Chondrocyte (in vitro differentiated cells): ENCODE measurements at regions not wholly inside any gene's neighbourhood (a gene's known extent, or its start where the extent isn't known, plus 50 kb on each side); places are given as distances from the start of the nearest gene placed in this dataset.

ENCODE experiments used
- DNase-seq: peaks from one replicate; pipeline ENCODE4 v3.0.0; 2021; ENCODE audit warnings: mixed read lengths, low spot score
- H3K27ac Mint-ChIP-seq: one replicate; pipeline ENCODE4 v1.8.0; 2021; ENCODE audit warnings: mild to moderate bottlenecking, moderate library complexity, mixed read lengths; ENCODE audit not compliant: unreplicated experiment
- H3K27me3 Mint-ChIP-seq: 2 replicates; pipeline ENCODE4 v1.8.0; 2021; ENCODE audit warnings: low read depth, mixed read lengths
- H3K36me3 Mint-ChIP-seq: 2 replicates; pipeline ENCODE4 v1.8.0; 2021; ENCODE audit warnings: low read depth, mixed read lengths
- H3K4me1 Mint-ChIP-seq: 2 replicates; pipeline ENCODE4 v1.8.0; 2021; ENCODE audit warnings: low read depth, mild to moderate bottlenecking, mixed read lengths
- H3K4me3 Mint-ChIP-seq: one replicate; pipeline ENCODE4 v1.8.0; 2021; ENCODE audit warnings: mild to moderate bottlenecking, moderate library complexity, mixed read lengths; ENCODE audit not compliant: unreplicated experiment
- H3K9me3 Mint-ChIP-seq: 2 replicates; pipeline ENCODE4 v1.8.0; 2021; ENCODE audit warnings: low read depth, mixed read lengths
- TF ChIP-seq, protein P1 (sequence below): fragments of 200-600 bp; sonication (generic); IDR thresholded peaks from 2 replicates; pipeline ENCODE4 v1.5.0; 2021; ENCODE audit warnings: antibody characterized with exemption, mild to moderate bottlenecking, moderate library complexity

DNA sequence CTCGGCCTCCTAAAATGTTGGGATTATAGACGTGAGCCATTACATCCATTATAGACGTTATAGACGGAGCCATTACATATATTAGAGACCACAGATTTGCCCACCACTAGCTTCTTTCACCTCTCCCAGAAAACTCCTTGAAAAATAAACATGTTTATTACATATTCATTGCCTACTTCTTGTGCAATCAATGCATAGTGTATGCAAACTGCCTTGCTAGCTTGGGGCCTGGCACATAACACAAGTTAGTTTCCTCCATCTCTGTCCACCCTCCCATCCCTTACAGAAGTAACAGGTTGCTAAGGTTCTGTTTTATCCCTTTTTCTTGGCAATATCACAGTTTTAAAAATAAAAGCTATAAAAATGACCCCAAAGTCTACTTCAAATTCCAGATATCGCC, 66.4 kb upstream of the KRR1 start:
- Mint-ChIP-seq H3K9me3 (peaks cover under 1% of the 10 kb centered on the region), H3K27me3 (no peaks in the 10 kb centered on the region), H3K4me1 (no peaks in the 10 kb centered on the region), H3K36me3 (no peaks in the 10 kb centered on the region), H3K27ac (no peak overlapping the region), H3K4me3 (no peak overlapping the region)
- TF ChIP-seq, protein P1, sequence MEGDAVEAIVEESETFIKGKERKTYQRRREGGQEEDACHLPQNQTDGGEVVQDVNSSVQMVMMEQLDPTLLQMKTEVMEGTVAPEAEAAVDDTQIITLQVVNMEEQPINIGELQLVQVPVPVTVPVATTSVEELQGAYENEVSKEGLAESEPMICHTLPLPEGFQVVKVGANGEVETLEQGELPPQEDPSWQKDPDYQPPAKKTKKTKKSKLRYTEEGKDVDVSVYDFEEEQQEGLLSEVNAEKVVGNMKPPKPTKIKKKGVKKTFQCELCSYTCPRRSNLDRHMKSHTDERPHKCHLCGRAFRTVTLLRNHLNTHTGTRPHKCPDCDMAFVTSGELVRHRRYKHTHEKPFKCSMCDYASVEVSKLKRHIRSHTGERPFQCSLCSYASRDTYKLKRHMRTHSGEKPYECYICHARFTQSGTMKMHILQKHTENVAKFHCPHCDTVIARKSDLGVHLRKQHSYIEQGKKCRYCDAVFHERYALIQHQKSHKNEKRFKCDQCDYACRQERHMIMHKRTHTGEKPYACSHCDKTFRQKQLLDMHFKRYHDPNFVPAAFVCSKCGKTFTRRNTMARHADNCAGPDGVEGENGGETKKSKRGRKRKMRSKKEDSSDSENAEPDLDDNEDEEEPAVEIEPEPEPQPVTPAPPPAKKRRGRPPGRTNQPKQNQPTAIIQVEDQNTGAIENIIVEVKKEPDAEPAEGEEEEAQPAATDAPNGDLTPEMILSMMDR = no peak
- DNase-seq = no peak

DNA sequence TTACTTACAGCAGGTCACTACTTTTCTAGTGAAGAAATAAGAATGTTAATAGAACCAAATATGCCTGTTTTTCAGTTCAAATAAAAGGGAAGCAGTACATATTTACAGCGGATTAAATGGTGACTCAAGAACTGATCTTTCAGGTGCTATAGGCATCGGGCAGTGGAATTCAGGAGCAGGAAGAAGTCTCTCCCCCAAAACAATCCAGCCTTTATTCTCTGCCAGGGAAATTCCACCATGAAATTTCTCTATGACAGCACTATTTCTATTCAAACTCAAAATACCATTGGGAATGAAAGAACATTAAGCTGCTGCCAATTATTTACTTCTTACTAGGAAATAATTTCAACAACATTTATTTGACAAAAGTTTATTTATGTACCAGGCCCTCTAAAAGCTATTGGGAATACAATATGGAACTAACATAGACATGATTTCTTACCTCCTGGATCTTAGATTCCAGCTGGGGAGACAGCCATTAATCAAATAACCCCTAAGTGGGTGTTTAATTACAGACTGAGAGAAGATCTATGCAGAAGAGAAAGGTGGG, 60.3 kb upstream of the KRR1 start:
- TF ChIP-seq, protein P1 = no peak
- no peak for DNase-seq
- no peaks in the 10 kb centered on the region for H3K36me3 Mint-ChIP-seq
- H3K4me1 Mint-ChIP-seq = peaks cover 12% of the 10 kb centered on the region
- no peaks in the 10 kb centered on the region for H3K27me3 Mint-ChIP-seq
- peaks cover 10% of the 10 kb centered on the region for H3K9me3 Mint-ChIP-seq
- no peak overlapping the region for H3K27ac Mint-ChIP-seq
- H3K4me3 Mint-ChIP-seq = no peak overlapping the region

DNA sequence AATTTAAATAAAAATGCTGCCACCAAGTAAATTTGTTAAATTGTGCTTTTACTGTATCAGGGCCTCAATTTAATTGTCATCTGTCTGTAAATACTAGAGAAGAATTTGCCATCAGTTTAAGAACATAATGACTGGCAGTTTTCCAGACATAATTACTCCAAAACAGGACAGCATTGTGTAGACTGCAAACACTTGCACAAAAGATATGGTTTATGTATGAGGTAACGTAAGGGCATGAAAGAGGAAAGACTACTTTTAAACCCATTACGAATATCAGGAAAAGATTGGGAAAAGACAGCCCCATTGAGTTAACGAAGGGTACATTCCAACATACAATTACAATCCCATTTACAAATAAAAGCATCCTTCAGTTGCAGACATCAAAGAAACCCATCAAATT, 59.8 kb upstream of the KRR1 start:
- H3K4me3 Mint-ChIP-seq = no peak overlapping the region
- H3K27me3 Mint-ChIP-seq = no peaks in the 10 kb centered on the region
- DNase-seq = no peak
- TF ChIP-seq, protein P1 = no peak
- peaks cover 10% of the 10 kb centered on the region for H3K9me3 Mint-ChIP-seq
- no peaks in the 10 kb centered on the region for H3K36me3 Mint-ChIP-seq
- no peak overlapping the region for H3K27ac Mint-ChIP-seq
- peaks cover 12% of the 10 kb centered on the region for H3K4me1 Mint-ChIP-seq

DNA sequence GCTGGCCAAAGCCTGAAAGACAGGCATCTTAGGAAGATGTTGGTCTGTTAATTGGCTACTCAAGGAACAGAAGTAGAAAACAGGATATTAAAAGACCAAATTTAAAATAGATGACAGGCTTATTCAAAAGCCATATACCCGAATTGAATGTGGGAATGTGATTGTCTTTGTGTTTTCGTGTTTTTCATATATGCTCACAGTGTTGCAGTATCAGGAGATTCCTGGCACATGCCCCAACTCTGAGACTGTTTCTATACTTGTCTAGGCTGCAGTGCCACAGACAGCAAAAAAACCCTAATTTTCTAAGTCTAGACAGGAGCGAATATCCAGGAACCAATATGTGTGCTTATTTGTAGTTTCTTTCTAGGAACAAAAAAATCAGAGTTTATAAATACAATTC, 57.4 kb upstream of the KRR1 start:
- H3K4me1 Mint-ChIP-seq = peaks cover 12% of the 10 kb centered on the region
- DNase-seq = no peak

DNA sequence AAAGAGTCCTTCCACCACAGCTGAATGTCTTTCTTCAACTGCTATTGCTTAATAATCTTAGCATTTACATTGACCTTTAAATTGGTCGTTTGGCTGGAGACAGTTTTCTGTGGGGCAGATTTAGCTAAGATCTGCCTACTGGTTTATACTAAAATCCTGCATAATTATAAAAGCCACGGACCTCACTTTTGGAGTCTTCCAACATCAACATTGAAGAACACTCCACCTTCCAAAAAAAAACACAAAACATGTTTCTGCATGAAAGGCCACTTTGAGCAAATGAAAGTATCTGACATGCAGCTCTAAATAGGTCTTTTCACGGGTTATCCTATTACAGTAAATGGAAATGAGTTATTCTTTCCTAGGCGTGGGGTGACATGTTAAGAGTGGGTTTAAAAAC, 57.0 kb upstream of the KRR1 start:
- Mint-ChIP-seq H3K27ac (no peak overlapping the region), H3K27me3 (no peaks in the 10 kb centered on the region), H3K9me3 (peaks cover 19% of the 10 kb centered on the region), H3K4me1 (peaks cover 12% of the 10 kb centered on the region), H3K36me3 (no peaks in the 10 kb centered on the region), H3K4me3 (no peak overlapping the region)
- DNase-seq = no peak
- TF ChIP-seq, protein P1 = no peak

More for the DNA sequence above, 57.4 kb upstream of the KRR1 start:
- H3K27ac Mint-ChIP-seq = no peak overlapping the region
- TF ChIP-seq, protein P1 = no peak
- H3K36me3 Mint-ChIP-seq = no peaks in the 10 kb centered on the region
- H3K9me3 Mint-ChIP-seq = peaks cover 19% of the 10 kb centered on the region
- H3K4me3 Mint-ChIP-seq = no peak overlapping the region
- H3K27me3 Mint-ChIP-seq = no peaks in the 10 kb centered on the region
